Osteocyte (in vitro differentiated cells): ENCODE measurements at regions not wholly inside any gene's neighbourhood (a gene's known extent, or its start where the extent isn't known, plus 50 kb on each side); places are given as distances from the start of the nearest gene placed in this dataset.

Experiments
- DNase-seq: peaks from one replicate; pipeline ENCODE4 v3.0.0; 2021; ENCODE audit warnings: mixed read lengths; ENCODE audit not compliant: unreplicated experiment; ENCODE audit errors: extremely low spot score
- H3K27ac Mint-ChIP-seq: one replicate; pipeline ENCODE4 v1.8.0; 2021; ENCODE audit warnings: mild to moderate bottlenecking, mixed read lengths; ENCODE audit not compliant: unreplicated experiment
- H3K27me3 Mint-ChIP-seq: one replicate; pipeline ENCODE4 v1.8.0; 2021; ENCODE audit warnings: mixed read lengths; ENCODE audit not compliant: unreplicated experiment
- H3K36me3 Mint-ChIP-seq: one replicate; pipeline ENCODE4 v1.8.0; 2021; ENCODE audit warnings: mixed read lengths; ENCODE audit not compliant: unreplicated experiment
- H3K4me1 Mint-ChIP-seq: one replicate; pipeline ENCODE4 v1.8.0; 2021; ENCODE audit warnings: mixed read lengths; ENCODE audit not compliant: unreplicated experiment
- H3K4me3 Mint-ChIP-seq: one replicate; pipeline ENCODE4 v1.8.0; 2021; ENCODE audit warnings: mild to moderate bottlenecking, moderate library complexity, mixed read lengths; ENCODE audit not compliant: unreplicated experiment
- H3K9me3 Mint-ChIP-seq: one replicate; pipeline ENCODE4 v1.8.0; 2021; ENCODE audit warnings: mixed read lengths; ENCODE audit not compliant: unreplicated experiment
- TF ChIP-seq, protein P1 (sequence below): fragments of 200-600 bp; sonication (generic); IDR thresholded peaks from 2 replicates; pipeline ENCODE4 v1.5.0; 2021; ENCODE audit warnings: antibody characterized with exemption, mild to moderate bottlenecking, moderate library complexity

DNA sequence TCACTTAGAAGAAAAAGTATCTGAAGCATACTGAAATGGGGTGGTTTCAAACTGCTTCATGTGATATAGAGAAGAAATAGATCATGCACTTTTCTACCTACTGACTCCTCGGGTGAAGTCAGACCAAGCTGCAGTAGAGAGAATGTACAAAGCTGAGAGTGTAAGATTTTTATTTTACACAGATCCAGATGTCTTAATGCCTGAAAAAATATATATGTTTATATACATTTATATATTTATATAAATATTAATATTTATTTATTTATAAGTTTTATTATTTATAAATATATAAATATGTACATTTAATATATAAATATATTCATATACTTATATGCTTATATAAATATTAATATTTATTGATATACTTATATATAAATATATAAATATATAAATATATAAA, 171.9 kb upstream of the SPOCK3 start:
- Mint-ChIP-seq H3K4me3 (no peak overlapping the region), H3K36me3 (no peaks in the 10 kb centered on the region), H3K9me3 (no peaks in the 10 kb centered on the region), H3K27ac (no peak overlapping the region), H3K27me3 (peaks cover under 1% of the 10 kb centered on the region), H3K4me1 (no peaks in the 10 kb centered on the region)
- TF ChIP-seq, protein P1, sequence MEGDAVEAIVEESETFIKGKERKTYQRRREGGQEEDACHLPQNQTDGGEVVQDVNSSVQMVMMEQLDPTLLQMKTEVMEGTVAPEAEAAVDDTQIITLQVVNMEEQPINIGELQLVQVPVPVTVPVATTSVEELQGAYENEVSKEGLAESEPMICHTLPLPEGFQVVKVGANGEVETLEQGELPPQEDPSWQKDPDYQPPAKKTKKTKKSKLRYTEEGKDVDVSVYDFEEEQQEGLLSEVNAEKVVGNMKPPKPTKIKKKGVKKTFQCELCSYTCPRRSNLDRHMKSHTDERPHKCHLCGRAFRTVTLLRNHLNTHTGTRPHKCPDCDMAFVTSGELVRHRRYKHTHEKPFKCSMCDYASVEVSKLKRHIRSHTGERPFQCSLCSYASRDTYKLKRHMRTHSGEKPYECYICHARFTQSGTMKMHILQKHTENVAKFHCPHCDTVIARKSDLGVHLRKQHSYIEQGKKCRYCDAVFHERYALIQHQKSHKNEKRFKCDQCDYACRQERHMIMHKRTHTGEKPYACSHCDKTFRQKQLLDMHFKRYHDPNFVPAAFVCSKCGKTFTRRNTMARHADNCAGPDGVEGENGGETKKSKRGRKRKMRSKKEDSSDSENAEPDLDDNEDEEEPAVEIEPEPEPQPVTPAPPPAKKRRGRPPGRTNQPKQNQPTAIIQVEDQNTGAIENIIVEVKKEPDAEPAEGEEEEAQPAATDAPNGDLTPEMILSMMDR = no peak
- no peak for DNase-seq

DNA sequence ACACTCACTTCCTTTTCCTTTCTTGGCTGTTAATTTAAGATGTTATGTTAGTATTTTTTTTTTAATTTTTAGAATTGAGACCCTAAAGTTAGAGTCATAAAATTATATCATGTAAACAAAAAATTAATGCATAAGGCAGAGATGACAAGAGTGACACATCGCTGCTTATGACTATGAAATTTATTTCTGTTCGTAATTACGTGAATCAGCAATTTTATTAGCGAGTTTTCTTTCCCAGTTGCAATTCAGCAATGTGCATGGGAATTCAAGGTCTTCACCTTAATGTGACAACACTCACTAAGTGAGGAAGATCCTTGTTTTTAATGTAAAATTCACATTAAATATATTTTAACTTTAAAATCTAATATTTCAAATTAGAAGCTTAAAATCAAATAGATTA, 181.2 kb upstream of the SPOCK3 start:
- TF ChIP-seq, protein P1 = no peak
- Mint-ChIP-seq H3K36me3 (no peaks in the 10 kb centered on the region), H3K27me3 (peaks cover 2% of the 10 kb centered on the region), H3K4me1 (no peaks in the 10 kb centered on the region), H3K4me3 (no peak overlapping the region), H3K27ac (no peak overlapping the region), H3K9me3 (no peaks in the 10 kb centered on the region)
- DNase-seq = no peak

DNA sequence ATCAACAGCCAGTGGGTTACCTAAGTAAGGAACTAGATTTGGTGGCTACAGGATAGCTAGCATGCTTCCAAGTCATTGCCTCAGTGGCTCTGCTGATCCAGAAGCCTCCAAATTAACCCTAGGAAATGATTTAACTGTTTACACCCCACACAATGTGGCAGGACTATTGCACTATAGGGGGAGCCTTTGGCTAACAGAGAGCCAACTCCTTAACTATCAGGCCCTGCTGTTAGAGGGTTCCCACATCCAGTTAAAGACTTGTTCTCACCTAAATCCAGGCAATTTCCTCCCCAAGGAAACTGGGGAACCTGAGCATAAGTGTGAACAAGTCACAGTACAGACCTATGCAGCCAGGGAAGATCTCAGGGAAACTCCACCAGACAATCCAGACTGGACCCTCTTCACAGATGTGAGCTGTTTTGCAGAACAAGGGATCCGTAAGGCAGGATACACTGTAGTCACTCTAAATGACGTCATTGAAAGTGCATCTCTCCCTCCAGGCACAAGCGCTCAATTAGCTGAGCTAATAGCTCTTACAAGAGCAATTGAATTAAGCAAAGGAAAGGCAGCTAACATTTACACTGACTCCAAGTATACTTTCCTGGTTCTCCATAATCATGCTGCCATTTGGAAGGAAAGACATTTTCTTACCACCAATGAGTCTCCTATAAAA, 185.3 kb upstream of the SPOCK3 start:
- DNase-seq = no peak
- Mint-ChIP-seq H3K4me1 (no peaks in the 10 kb centered on the region), H3K9me3 (peaks cover 3% of the 10 kb centered on the region), H3K36me3 (no peaks in the 10 kb centered on the region), H3K27ac (no peak overlapping the region), H3K4me3 (no peak overlapping the region), H3K27me3 (no peaks in the 10 kb centered on the region)
- TF ChIP-seq, protein P1 = no peak

DNA sequence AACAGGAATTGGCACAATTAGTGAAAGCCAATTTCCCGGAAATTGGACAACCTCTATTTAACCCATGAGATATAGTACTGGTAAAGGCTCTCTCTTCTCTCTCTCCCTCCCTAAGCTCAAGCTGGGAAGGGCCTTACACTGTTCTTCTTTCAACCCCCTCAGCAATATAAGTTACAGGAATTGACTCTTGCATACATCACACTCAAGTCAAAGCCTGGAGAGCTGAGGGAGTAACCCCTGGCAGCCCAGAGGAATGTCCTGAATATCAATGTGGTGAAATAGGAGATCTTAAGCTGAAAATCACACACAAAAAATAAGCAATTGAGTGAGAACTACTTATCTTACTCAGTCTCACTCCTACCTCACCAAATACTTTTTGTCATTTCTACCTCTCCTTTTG, 186.9 kb upstream of the SPOCK3 start:
- Mint-ChIP-seq H3K27me3 (no peaks in the 10 kb centered on the region), H3K4me1 (no peaks in the 10 kb centered on the region), H3K27ac (no peak overlapping the region), H3K9me3 (peaks cover 3% of the 10 kb centered on the region), H3K4me3 (no peak overlapping the region), H3K36me3 (no peaks in the 10 kb centered on the region)
- no peak for DNase-seq
- TF ChIP-seq, protein P1 = no peak

DNA sequence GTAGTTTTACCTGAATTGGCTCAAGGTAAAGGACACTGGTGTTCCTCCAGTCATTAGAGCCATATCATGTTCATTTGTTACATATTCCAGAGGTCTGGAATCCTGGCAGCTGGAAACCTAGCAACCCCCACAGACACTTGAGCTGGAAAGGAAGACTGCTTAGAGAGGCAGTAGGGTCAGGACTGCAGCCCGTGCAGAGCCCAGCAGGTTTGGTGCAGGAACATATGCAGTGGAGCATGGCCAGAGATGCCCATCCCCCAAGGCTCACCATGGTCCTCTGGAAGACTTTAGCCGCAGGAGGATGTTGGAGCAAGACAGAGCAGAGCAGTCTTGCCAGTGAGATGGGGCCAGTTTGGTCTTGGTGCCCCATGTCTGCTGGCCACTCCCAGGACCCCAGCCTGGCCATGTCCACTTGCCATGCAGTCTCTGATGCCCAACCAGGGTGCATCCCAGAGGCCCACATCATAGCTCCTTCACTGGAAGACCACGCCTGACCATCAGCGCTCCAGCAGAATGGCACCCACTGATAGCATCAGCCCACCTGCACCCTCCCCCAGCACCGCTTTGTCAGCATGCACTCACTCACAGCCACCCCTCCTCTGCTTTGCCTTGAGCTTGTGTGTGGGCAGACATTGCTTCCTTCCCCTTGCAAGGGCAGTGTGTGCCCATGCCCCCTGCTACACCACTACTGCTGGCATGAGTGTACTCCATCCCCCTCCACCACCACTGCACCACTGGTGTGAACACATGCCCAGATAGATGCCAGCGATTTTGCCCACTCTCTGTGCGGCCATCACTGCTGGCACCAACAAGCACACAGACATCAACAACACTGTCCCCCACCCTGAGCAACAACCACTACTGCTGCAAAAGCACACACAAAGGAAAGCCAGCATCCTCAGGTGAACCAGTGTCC, 190.3 kb upstream of the SPOCK3 start:
- TF ChIP-seq, protein P1 = no peak
- Mint-ChIP-seq H3K27me3 (no peaks in the 10 kb centered on the region), H3K9me3 (peaks cover 3% of the 10 kb centered on the region), H3K4me1 (no peaks in the 10 kb centered on the region), H3K4me3 (no peak overlapping the region), H3K27ac (no peak overlapping the region), H3K36me3 (no peaks in the 10 kb centered on the region)
- no peak for DNase-seq
